ENCODE measurements at regions not wholly inside any gene's neighbourhood (a gene's known extent, or its start where the extent isn't known, plus 50 kb on each side); places are given as distances from the start of the nearest gene placed in this dataset.

GRCh38 chr2:122491011-122491410, 735.6 kb downstream of the TSN start:
- Histone ChIP-seq H2BK15ac (ENCODE audit: low read length) (no peak overlapping the region), H3K4ac (ENCODE audit: low read length) (no peak overlapping the region), H3K27ac (replicated peaks; ENCODE audit: low read length) (no peak overlapping the region), H3K79me1 (ENCODE audit: low read depth, low read length) (no peaks in the 10 kb centered on the region), H2BK5ac (ENCODE audit: low read length) (no peak overlapping the region), H3K27me3 (ENCODE audit: control insufficient read depth in 3 of 3, insufficient read depth in 3 of 3, low read depth in 1 of 3, low read length in 3 of 3) (no peaks in the 10 kb centered on the region), H3K9ac (ENCODE audit: low read depth, low read length, poor library complexity) (no peak overlapping the region), H3K4me3 (ENCODE audit: low read length in 2 of 2) (no peak overlapping the region), H3K18ac (ENCODE audit: low read length) (no peak overlapping the region), H3K14ac (ENCODE audit: low read length) (no peak overlapping the region), H3K4me1 (ENCODE audit: control insufficient read depth in 2 of 2, insufficient read depth in 1 of 2, low read depth in 1 of 2, low read length in 2 of 2) (peaks cover 2 to 11% of the 10 kb centered on the region in 2 donors), H3K9me3 (replicated peaks in 1 of 2; ENCODE audit: control insufficient read depth in 2 of 2, insufficient read depth in 1 of 2, low read depth in 1 of 2, low read length in 2 of 2) (peaks cover 0 to 10% of the 10 kb centered on the region in 2 donors), H2AK5ac (ENCODE audit: low read depth, low read length) (no peak overlapping the region), H3K23ac (ENCODE audit: low read depth, low read length, poor library complexity) (no peak overlapping the region), H2AFZ (ENCODE audit: low read length) (peak overlapping the region; percentile 67), H3K4me2 (ENCODE audit: insufficient read depth, low read length, poor library complexity, severe bottlenecking) (no peak overlapping the region), H2BK120ac (ENCODE audit: low read depth, low read length) (no peak overlapping the region), H2BK12ac (ENCODE audit: low read length) (no peak overlapping the region), H3K36me3 (replicated peaks in 1 of 2; ENCODE audit: control insufficient read depth in 2 of 2, insufficient read depth in 2 of 2, low read length in 2 of 2) (no peaks in the 10 kb centered on the region), H4K8ac (ENCODE audit: low read depth, low read length) (no peak overlapping the region), H4K91ac (ENCODE audit: low read depth, low read length, poor library complexity) (no peak overlapping the region)
- no peak for DNase-seq (ENCODE audit: low spot score)
- no CpG with 5 or more reads among the region's 2 CpGs for WGBS, 2 donors (ENCODE audit: extremely low coverage in 2 of 2, insufficient read length in 2 of 2, insufficient replicate concordance in 1 of 2)

DNA sequence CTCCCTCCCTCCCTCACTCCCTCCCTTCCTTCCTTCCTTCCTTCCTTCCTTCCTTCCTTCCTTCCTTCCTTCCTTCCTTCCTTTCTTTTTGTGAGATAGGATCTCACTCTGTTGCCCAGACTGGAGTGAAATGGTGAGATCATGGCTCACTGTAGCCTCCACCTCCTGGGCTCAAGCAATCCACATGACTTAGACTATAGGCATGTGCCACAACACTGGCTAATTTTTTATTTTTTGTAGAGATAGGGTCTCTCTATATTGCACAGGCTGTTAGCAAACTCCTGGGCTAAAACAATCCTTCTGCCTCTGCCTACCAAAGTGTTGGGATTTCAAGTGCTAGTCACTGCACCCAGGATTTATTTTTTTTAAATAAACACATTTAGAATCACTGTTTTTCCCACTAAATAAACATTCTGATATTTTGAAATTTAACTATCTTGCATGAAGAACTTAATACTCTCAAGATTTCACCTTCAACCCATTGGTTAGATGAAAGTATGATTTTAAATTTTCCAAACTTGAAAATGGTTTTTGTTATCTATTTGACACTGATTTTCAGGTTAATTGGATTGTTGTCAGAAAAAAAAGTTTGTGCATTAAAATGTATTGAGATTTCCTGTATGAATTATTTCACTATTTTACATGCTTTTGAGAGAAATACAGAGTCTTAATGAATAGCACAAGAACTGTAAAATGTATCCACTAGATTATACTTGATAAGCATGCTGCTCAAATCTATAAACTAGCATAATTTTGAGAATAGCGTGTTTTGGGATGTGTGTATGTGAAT, 745.1 kb downstream of the TSN start:
- Histone ChIP-seq H3K79me1 (ENCODE audit: low read depth, low read length) (no peaks in the 10 kb centered on the region), H4K91ac (ENCODE audit: low read depth, low read length, poor library complexity) (no peak overlapping the region), H3K9me3 (replicated peaks in 1 of 2; ENCODE audit: control insufficient read depth in 2 of 2, insufficient read depth in 1 of 2, low read depth in 1 of 2, low read length in 2 of 2) (no peaks in the 10 kb centered on the region), H3K14ac (ENCODE audit: low read length) (no peak overlapping the region), H2BK120ac (ENCODE audit: low read depth, low read length) (no peak overlapping the region), H3K23ac (ENCODE audit: low read depth, low read length, poor library complexity) (no peak overlapping the region), H2AK5ac (ENCODE audit: low read depth, low read length) (no peak overlapping the region), H3K4me2 (ENCODE audit: insufficient read depth, low read length, poor library complexity, severe bottlenecking) (no peak overlapping the region), H3K27me3 (ENCODE audit: control insufficient read depth in 3 of 3, insufficient read depth in 3 of 3, low read depth in 1 of 3, low read length in 3 of 3) (no peaks in the 10 kb centered on the region), H2AFZ (ENCODE audit: low read length) (no peak overlapping the region), H3K36me3 (replicated peaks in 1 of 2; ENCODE audit: control insufficient read depth in 2 of 2, insufficient read depth in 2 of 2, low read length in 2 of 2) (no peaks in the 10 kb centered on the region), H3K9ac (ENCODE audit: low read depth, low read length, poor library complexity) (no peak overlapping the region), H3K18ac (ENCODE audit: low read length) (no peak overlapping the region), H2BK5ac (ENCODE audit: low read length) (no peak overlapping the region), H2BK12ac (ENCODE audit: low read length) (no peak overlapping the region), H3K4me3 (ENCODE audit: low read length in 2 of 2) (no peak overlapping the region), H2BK15ac (ENCODE audit: low read length) (no peak overlapping the region), H4K8ac (ENCODE audit: low read depth, low read length) (no peak overlapping the region), H3K4me1 (ENCODE audit: control insufficient read depth in 2 of 2, insufficient read depth in 1 of 2, low read depth in 1 of 2, low read length in 2 of 2) (no peaks in the 10 kb centered on the region), H3K27ac (replicated peaks; ENCODE audit: low read length) (no peak overlapping the region), H3K4ac (ENCODE audit: low read length) (no peak overlapping the region)
- DNase-seq (ENCODE audit: low spot score) = no peak
- WGBS, 2 donors (ENCODE audit: extremely low coverage in 2 of 2, insufficient read length in 2 of 2, insufficient replicate concordance in 1 of 2) = no CpG with 5 or more reads among the region's 1 CpG

- no CpG with 5 or more reads among the region's 3 CpGs for WGBS, 2 donors (ENCODE audit: extremely low coverage in 2 of 2, insufficient read length in 2 of 2, insufficient replicate concordance in 1 of 2)
- Histone ChIP-seq H3K9ac (ENCODE audit: low read depth, low read length, poor library complexity) (no peak overlapping the region), H3K4me2 (ENCODE audit: insufficient read depth, low read length, poor library complexity, severe bottlenecking) (no peak overlapping the region), H2AK5ac (ENCODE audit: low read depth, low read length) (no peak overlapping the region), H3K4me1 (ENCODE audit: control insufficient read depth in 2 of 2, insufficient read depth in 1 of 2, low read depth in 1 of 2, low read length in 2 of 2) (no peaks in the 10 kb centered on the region), H3K79me1 (ENCODE audit: low read depth, low read length) (no peaks in the 10 kb centered on the region), H4K91ac (ENCODE audit: low read depth, low read length, poor library complexity) (no peak overlapping the region), H2BK12ac (ENCODE audit: low read length) (no peak overlapping the region), H4K8ac (ENCODE audit: low read depth, low read length) (no peak overlapping the region), H2BK15ac (ENCODE audit: low read length) (no peak overlapping the region), H3K27me3 (ENCODE audit: control insufficient read depth in 3 of 3, insufficient read depth in 3 of 3, low read depth in 1 of 3, low read length in 3 of 3) (no peaks in the 10 kb centered on the region), H3K4me3 (ENCODE audit: low read length in 2 of 2) (no peak overlapping the region), H2BK5ac (ENCODE audit: low read length) (no peak overlapping the region), H3K4ac (ENCODE audit: low read length) (no peak overlapping the region), H3K27ac (replicated peaks; ENCODE audit: low read length) (no peak overlapping the region), H2BK120ac (ENCODE audit: low read depth, low read length) (no peak overlapping the region), H3K23ac (ENCODE audit: low read depth, low read length, poor library complexity) (no peak overlapping the region), H3K9me3 (replicated peaks in 1 of 2; ENCODE audit: control insufficient read depth in 2 of 2, insufficient read depth in 1 of 2, low read depth in 1 of 2, low read length in 2 of 2) (no peaks in the 10 kb centered on the region), H3K18ac (ENCODE audit: low read length) (no peak overlapping the region), H3K14ac (ENCODE audit: low read length) (no peak overlapping the region), H3K36me3 (replicated peaks in 1 of 2; ENCODE audit: control insufficient read depth in 2 of 2, insufficient read depth in 2 of 2, low read length in 2 of 2) (no peaks in the 10 kb centered on the region), H2AFZ (ENCODE audit: low read length) (no peak overlapping the region)
- DNase-seq (ENCODE audit: low spot score) = no peak
These were observed 751.2 kb downstream of the TSN start for GRCh38 chr2:122506620-122507019.

- Histone ChIP-seq H4K8ac (ENCODE audit: low read depth, low read length) (no peak overlapping the region), H3K79me1 (ENCODE audit: low read depth, low read length) (no peaks in the 10 kb centered on the region), H3K9ac (ENCODE audit: low read depth, low read length, poor library complexity) (no peak overlapping the region), H3K14ac (ENCODE audit: low read length) (no peak overlapping the region), H3K4me1 (ENCODE audit: control insufficient read depth in 2 of 2, insufficient read depth in 1 of 2, low read depth in 1 of 2, low read length in 2 of 2) (no peaks in the 10 kb centered on the region), H2AK5ac (ENCODE audit: low read depth, low read length) (no peak overlapping the region), H3K18ac (ENCODE audit: low read length) (no peak overlapping the region), H3K27me3 (ENCODE audit: control insufficient read depth in 3 of 3, insufficient read depth in 3 of 3, low read depth in 1 of 3, low read length in 3 of 3) (no peaks in the 10 kb centered on the region), H2BK120ac (ENCODE audit: low read depth, low read length) (no peak overlapping the region), H3K9me3 (replicated peaks in 1 of 2; ENCODE audit: control insufficient read depth in 2 of 2, insufficient read depth in 1 of 2, low read depth in 1 of 2, low read length in 2 of 2) (no peaks in the 10 kb centered on the region), H2BK5ac (ENCODE audit: low read length) (no peak overlapping the region), H2BK15ac (ENCODE audit: low read length) (no peak overlapping the region), H4K91ac (ENCODE audit: low read depth, low read length, poor library complexity) (no peak overlapping the region), H3K4me3 (ENCODE audit: low read length in 2 of 2) (no peak overlapping the region), H2BK12ac (ENCODE audit: low read length) (no peak overlapping the region), H3K27ac (replicated peaks; ENCODE audit: low read length) (no peak overlapping the region), H2AFZ (ENCODE audit: low read length) (no peak overlapping the region), H3K36me3 (replicated peaks in 1 of 2; ENCODE audit: control insufficient read depth in 2 of 2, insufficient read depth in 2 of 2, low read length in 2 of 2) (no peaks in the 10 kb centered on the region), H3K4ac (ENCODE audit: low read length) (no peak overlapping the region), H3K4me2 (ENCODE audit: insufficient read depth, low read length, poor library complexity, severe bottlenecking) (no peak overlapping the region), H3K23ac (ENCODE audit: low read depth, low read length, poor library complexity) (no peak overlapping the region)
- no CpG with 5 or more reads among the region's 1 CpG for WGBS, 2 donors (ENCODE audit: extremely low coverage in 2 of 2, insufficient read length in 2 of 2, insufficient replicate concordance in 1 of 2)
- DNase-seq (ENCODE audit: low spot score) = no peak
These were observed 751.8 kb downstream of the TSN start for GRCh38 chr2:122507261-122507660.

Data from neuronal stem cell (in vitro differentiated cells).